H1 (cell line): ENCODE measurements at regions not wholly inside any gene's neighbourhood (a gene's known extent, or its start where the extent isn't known, plus 50 kb on each side); places are given as distances from the start of the nearest gene placed in this dataset.
"Not testable (repeated sequence)": the region's sequence is repeated elsewhere in the genome, so short reads cannot be mapped to it uniquely, and the experiment has no call there.

Experiments
- CTCF ChIA-PET: fragments of 300-600 bp; sonication (Branson Sonifier 250); formaldehyde crosslinking; loops from one replicate; lab custom pipeline; 2021; ENCODE audit not compliant: partially characterized antibody; lab: Charles Lee
- POLR2A ChIA-PET: fragments of 300-600 bp; sonication (Branson Sonifier 250); formaldehyde crosslinking; loops from one replicate; lab custom pipeline; 2021; ENCODE audit warnings: inconsistent platforms; ENCODE audit not compliant: partially characterized antibody; lab: Charles Lee
- DNase-seq, 2 experiments: peaks; one replicate each; pipeline versions ENCODE4 v3.0.0 to v3.0.0-alpha.2; 2010 to 2022; ENCODE audit warnings: low spot score in 2 of 2, low read depth in 1 of 2, mixed read lengths in 1 of 2
- FAIRE-seq: peaks from 2 replicates; lab custom pipeline; 2011; peaks lifted over from hg19 to GRCh38; lab: Jason Lieb, UNC
- H2AFZ ChIP-seq: 2 replicates; pipeline ENCODE4 v1.8.1; 2012; ENCODE audit warnings: low read length, inconsistent platforms
- H2AK5ac ChIP-seq: 2 replicates; pipeline ENCODE4 v1.6.1; 2013; ENCODE audit warnings: low read depth, low read length
- H2BK120ac ChIP-seq: replicated peaks from 2 replicates; pipeline ENCODE3; 2013; ENCODE audit warnings: low read depth, low read length, inconsistent platforms
- H2BK12ac ChIP-seq: 2 replicates; pipeline ENCODE4 v1.6.1; 2013; ENCODE audit warnings: low read depth, low read length
- H2BK15ac ChIP-seq: 2 replicates; pipeline ENCODE4 v1.6.1; 2013; ENCODE audit warnings: low read length
- H2BK20ac ChIP-seq: 2 replicates; pipeline ENCODE4 v1.6.1; 2013; ENCODE audit warnings: low read length
- H2BK5ac ChIP-seq: 2 replicates; pipeline ENCODE4 v1.6.1; 2013; ENCODE audit warnings: low read depth, low read length
- H3K14ac ChIP-seq: 2 replicates; pipeline ENCODE4 v1.6.1; 2013; ENCODE audit warnings: inconsistent platforms; ENCODE audit not compliant: insufficient read length
- H3K18ac ChIP-seq: 2 replicates; pipeline ENCODE4 v1.6.1; 2013; ENCODE audit warnings: low read length; ENCODE audit errors: extremely low read depth
- H3K23ac ChIP-seq: 2 replicates; pipeline ENCODE4 v1.6.1; 2013; ENCODE audit warnings: inconsistent platforms; ENCODE audit not compliant: insufficient read length
- H3K23me2 ChIP-seq: 2 replicates; pipeline ENCODE4 v1.6.1; 2013; ENCODE audit warnings: low read depth, low read length
- H3K27ac ChIP-seq: 2 replicates; pipeline ENCODE4 v1.6.1; 2011; ENCODE audit warnings: low read depth, low read length, inconsistent platforms
- H3K27me3 ChIP-seq, 4 experiments: replicated peaks in 1 of 4; 1 replicate in 1 of 4; 2 replicates in 3 of 4; pipeline versions ENCODE4 v1.6.1 to v1.8.1; 2011 to 2013; ENCODE audit warnings: low read length in 3 of 4, mild to moderate bottlenecking in 3 of 4, inconsistent platforms in 2 of 4, mixed read lengths in 2 of 4, moderate library complexity in 1 of 4; ENCODE audit not compliant: control insufficient read depth in 3 of 4, insufficient read depth in 3 of 4; ENCODE audit errors: extremely low read depth in 1 of 4
- H3K36me3 ChIP-seq, 4 experiments: 2 replicates each; pipeline versions ENCODE4 v1.6.1 to v1.8.1; 2011 to 2013; ENCODE audit warnings: mild to moderate bottlenecking in 4 of 4, low read length in 3 of 4, moderate library complexity in 2 of 4, control low read depth in 1 of 4, inconsistent platforms in 1 of 4; ENCODE audit not compliant: insufficient read depth in 4 of 4, control insufficient read depth in 2 of 4
- H3K4ac ChIP-seq: replicated peaks from 2 replicates; pipeline ENCODE3; 2013; ENCODE audit warnings: low read length, low read depth, mixed read lengths, inconsistent platforms; ENCODE audit not compliant: insufficient read length
- H3K4me1 ChIP-seq, 4 experiments: replicated peaks in 1 of 4; 1 replicate in 1 of 4; 2 replicates in 3 of 4; pipeline versions ENCODE4 v1.6.1 to v1.8.1; 2011 to 2013; ENCODE audit warnings: low read length in 3 of 4, inconsistent platforms in 2 of 4, mixed read lengths in 1 of 4; ENCODE audit not compliant: insufficient read depth in 4 of 4, control insufficient read depth in 3 of 4
- H3K4me2 ChIP-seq, 2 experiments: 2 replicates each; pipeline versions ENCODE4 v1.6.1 to v1.8.1; 2011 to 2013; ENCODE audit warnings: low read depth in 2 of 2, low read length in 2 of 2, control low read depth in 1 of 2, inconsistent platforms in 1 of 2, mild to moderate bottlenecking in 1 of 2; ENCODE audit not compliant: insufficient read depth in 1 of 2
- H3K4me3 ChIP-seq, 4 experiments: fragments of 200-600, 300-600 bp in 1 of 4; sonication (generic), shearing (Covaris generic), sonication (Bioruptor Twin) in 1 of 4; 2 replicates each; pipeline versions ENCODE4 v1.5.1 to v1.8.1; 2011 to 2016; ENCODE audit warnings: low read length in 4 of 4, low read depth in 3 of 4, control low read depth in 2 of 4, inconsistent platforms in 2 of 4, mild to moderate bottlenecking in 2 of 4, mixed read lengths in 1 of 4, moderate library complexity in 1 of 4; ENCODE audit not compliant: insufficient read depth in 2 of 4; ENCODE audit errors: extremely low read depth in 1 of 4
- H3K56ac ChIP-seq: replicated peaks from 2 replicates; pipeline ENCODE3; 2013; ENCODE audit warnings: low read depth, mild to moderate bottlenecking, mixed read lengths, low read length, inconsistent platforms; ENCODE audit not compliant: insufficient read length
- H3K79me1 ChIP-seq: 2 replicates; pipeline ENCODE4 v1.6.1; 2013; ENCODE audit warnings: low read depth, low read length, control low read depth
- H3K79me2 ChIP-seq, 2 experiments: 2 replicates each; pipeline versions ENCODE4 v1.6.1 to v1.8.1; 2012 to 2013; ENCODE audit warnings: low read length in 2 of 2, mild to moderate bottlenecking in 2 of 2, inconsistent platforms in 1 of 2; ENCODE audit not compliant: insufficient read depth in 2 of 2, control insufficient read depth in 1 of 2
- H3K9ac ChIP-seq, 4 experiments: replicated peaks in 1 of 4; 1 replicate in 1 of 4; 2 replicates in 3 of 4; pipeline versions ENCODE4 v1.6.1 to v1.8.1; 2011 to 2013; ENCODE audit warnings: low read depth in 3 of 4, low read length in 3 of 4, control low read depth in 2 of 4, mild to moderate bottlenecking in 2 of 4, moderate library complexity in 2 of 4, inconsistent platforms in 1 of 4; ENCODE audit errors: extremely low read depth in 1 of 4
- H3K9me3 ChIP-seq, 2 experiments: 2 replicates each; pipeline versions ENCODE4 v1.6.1 to v1.8.1; 2012 to 2013; ENCODE audit warnings: mild to moderate bottlenecking in 2 of 2, moderate library complexity in 2 of 2, control low read depth in 1 of 2, inconsistent platforms in 1 of 2, low read depth in 1 of 2, low read length in 1 of 2, mixed read lengths in 1 of 2; ENCODE audit not compliant: insufficient read depth in 2 of 2
- H4K20me1 ChIP-seq, 2 experiments: replicated peaks in 1 of 2; 2 replicates each; pipeline versions ENCODE3 to v1.8.1; 2011 to 2013; ENCODE audit warnings: inconsistent platforms in 2 of 2, low read length in 2 of 2, mild to moderate bottlenecking in 1 of 2; ENCODE audit not compliant: insufficient read depth in 2 of 2, control insufficient read depth in 1 of 2
- H4K5ac ChIP-seq: 2 replicates; pipeline ENCODE4 v1.6.1; 2013; ENCODE audit warnings: low read length, low read depth, mixed read lengths, inconsistent platforms; ENCODE audit not compliant: insufficient read length
- H4K8ac ChIP-seq: 2 replicates; pipeline ENCODE4 v1.8.0; 2013; ENCODE audit warnings: mild to moderate bottlenecking, moderate library complexity, low read length, inconsistent platforms; ENCODE audit not compliant: insufficient read depth; ENCODE audit errors: extremely low read depth
- H4K91ac ChIP-seq: replicated peaks from 2 replicates; pipeline ENCODE3; 2013; ENCODE audit warnings: low read length, mixed read lengths, inconsistent platforms; ENCODE audit not compliant: insufficient read length
- WGBS, 2 experiments: shearing (Covaris generic) in 1 of 2; methylation state at CpG; one replicate each; pipeline versions ENCODE4 v1.1.6 to v1.1.7; 2013 to 2015; ENCODE audit warnings: low lambda C conversion rate in 2 of 2, mixed read lengths in 2 of 2, inconsistent platforms in 1 of 2, low coverage in 1 of 2, missing lambda C conversion rate in 1 of 2; ENCODE audit not compliant: insufficient replicate concordance in 2 of 2, insufficient coverage in 1 of 2, insufficient read length in 1 of 2; ENCODE audit errors: extremely low coverage in 1 of 2, missing lambda C conversion rate in 1 of 2; 5-methylcytosine and 5-hydroxymethylcytosine counted together

GRCh38 chr3:162717074-162717473 is 1220.5 kb downstream of the OTOL1 start:
- H3K18ac ChIP-seq, H3K23me2 ChIP-seq, CTCF ChIA-PET, H4K91ac ChIP-seq, H3K4me2 ChIP-seq, H4K5ac ChIP-seq, H3K79me1 ChIP-seq, H4K8ac ChIP-seq, DNase-seq, H3K23ac ChIP-seq, H3K9ac ChIP-seq, H2BK120ac ChIP-seq, H3K27ac ChIP-seq, H3K56ac ChIP-seq, FAIRE-seq, H3K14ac ChIP-seq, H2BK12ac ChIP-seq, H4K20me1 ChIP-seq, H3K4me3 ChIP-seq, H3K4ac ChIP-seq, H2AFZ ChIP-seq, H3K79me2 ChIP-seq, H2AK5ac ChIP-seq, H3K36me3 ChIP-seq, H2BK15ac ChIP-seq, H2BK20ac ChIP-seq, H3K9me3 ChIP-seq, H2BK5ac ChIP-seq, H3K27me3 ChIP-seq: not testable (repeated sequence)
- POLR2A ChIA-PET = interaction anchor here (0.5 kb wide), 1 partner anchor 35 kb away, joined by 3 read pairs; no protein-coding TSS in a partner anchor
- 57% methylated on average over 6 of the region's 6 CpGs; no CpG with 5 or more reads in 1 of the 2 experiments for WGBS, 2 experiments
- H3K4me1 ChIP-seq = peaks cover 7 to 18% (median 10%) of the 10 kb centered on the region in 4 experiments; a peak in 6 of 7 replicates
